ENCODE measurements at regions not wholly inside any gene's neighbourhood (a gene's known extent, or its start where the extent isn't known, plus 50 kb on each side); places are given as distances from the start of the nearest gene placed in this dataset.

GRCh38 chr1:118487932-118488331 lies 302.9 kb upstream of the SPAG17 start:
- H3K79me2 ChIP-seq = no peaks in the 10 kb centered on the region
- peaks cover 7% of the 10 kb centered on the region for H3K4me1 ChIP-seq (ENCODE audit: insufficient read depth)
- H2AFZ ChIP-seq = no peak overlapping the region
- H4K20me1 ChIP-seq (ENCODE audit: insufficient read depth, poor library complexity, severe bottlenecking) = no peaks in the 10 kb centered on the region
- 28% methylated on average over 2 of the region's 2 CpGs for WGBS (ENCODE audit: low lambda C conversion rate, missing lambda C conversion rate)
- TF ChIP-seq EZH2phosphoT487 (IDR thresholded peaks at IDR 0.05; ENCODE audit: low read depth, severe bottlenecking, unreplicated experiment) = no peak
- no peak for TF ChIP-seq CTCF (IDR thresholded peaks at IDR 0.05; ENCODE audit: poor library complexity)
- no peak for TF ChIP-seq EZH2 (IDR thresholded peaks at IDR 0.05; ENCODE audit: borderline replicate concordance)
- no peak for DNase-seq (ENCODE audit: low spot score)
- no peaks in the 10 kb centered on the region for H3K9me2 ChIP-seq (replicated peaks; ENCODE audit: insufficient read depth)
- H3K9me3 ChIP-seq (ENCODE audit: low read depth) = no peaks in the 10 kb centered on the region
- no peak overlapping the region for H3K4me2 ChIP-seq
- no peak overlapping the region for H3K4me3 ChIP-seq
- no peaks in the 10 kb centered on the region for H3K36me3 ChIP-seq (replicated peaks; ENCODE audit: insufficient read depth, low read depth)
- H3K27ac ChIP-seq = no peak overlapping the region
- H3K27me3 ChIP-seq = no peaks in the 10 kb centered on the region

DNA sequence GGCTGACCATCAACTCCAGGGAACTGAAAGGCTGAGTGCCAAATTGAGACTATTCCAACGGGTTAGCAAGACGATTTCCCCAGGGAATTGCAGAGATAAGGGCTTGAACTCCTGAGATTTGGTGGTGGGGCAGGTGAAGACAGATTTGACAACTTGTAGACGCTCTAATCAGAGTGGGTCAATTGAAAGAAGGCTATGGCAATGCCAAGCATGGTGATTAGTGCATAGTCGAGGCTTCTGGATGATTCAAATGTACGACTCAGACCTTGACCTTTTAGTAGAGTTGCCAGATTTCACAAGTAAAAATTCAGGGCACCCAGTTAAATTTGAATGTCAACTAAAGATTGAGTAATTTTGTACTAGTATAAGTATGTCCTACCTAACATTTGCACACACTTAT lies 302.1 kb upstream of the SPAG17 start:
- no peaks in the 10 kb centered on the region for H3K79me2 ChIP-seq
- TF ChIP-seq EZH2phosphoT487 (IDR thresholded peaks at IDR 0.05; ENCODE audit: low read depth, severe bottlenecking, unreplicated experiment) (no peak), EZH2 (IDR thresholded peaks at IDR 0.05; ENCODE audit: borderline replicate concordance) (no peak), CTCF (IDR thresholded peaks at IDR 0.05; ENCODE audit: poor library complexity) (no peak)
- no peaks in the 10 kb centered on the region for H3K9me3 ChIP-seq (ENCODE audit: low read depth)
- DNase-seq (ENCODE audit: low spot score) = no peak
- H3K36me3 ChIP-seq (replicated peaks; ENCODE audit: insufficient read depth, low read depth) = no peaks in the 10 kb centered on the region
- H3K27ac ChIP-seq = no peak overlapping the region
- peaks cover 7% of the 10 kb centered on the region for H3K4me1 ChIP-seq (ENCODE audit: insufficient read depth)
- no peaks in the 10 kb centered on the region for H3K9me2 ChIP-seq (replicated peaks; ENCODE audit: insufficient read depth)
- H3K4me3 ChIP-seq = no peak overlapping the region
- no peaks in the 10 kb centered on the region for H4K20me1 ChIP-seq (ENCODE audit: insufficient read depth, poor library complexity, severe bottlenecking)
- 74% methylated on average over 5 of the region's 5 CpGs for WGBS (ENCODE audit: low lambda C conversion rate, missing lambda C conversion rate)
- H3K27me3 ChIP-seq = no peaks in the 10 kb centered on the region
- no peak overlapping the region for H2AFZ ChIP-seq
- no peak overlapping the region for H3K4me2 ChIP-seq

GRCh38 chr1:118486199-118486598 lies 301.2 kb upstream of the SPAG17 start:
- Histone ChIP-seq H3K9me2 (replicated peaks; ENCODE audit: insufficient read depth) (no peaks in the 10 kb centered on the region), H3K79me2 (no peaks in the 10 kb centered on the region), H3K36me3 (replicated peaks; ENCODE audit: insufficient read depth, low read depth) (no peaks in the 10 kb centered on the region), H2AFZ (no peak overlapping the region), H3K27ac (no peak overlapping the region), H3K27me3 (no peaks in the 10 kb centered on the region), H4K20me1 (ENCODE audit: insufficient read depth, poor library complexity, severe bottlenecking) (no peaks in the 10 kb centered on the region), H3K4me3 (no peak overlapping the region), H3K4me1 (ENCODE audit: insufficient read depth) (peaks cover 7% of the 10 kb centered on the region), H3K4me2 (no peak overlapping the region), H3K9me3 (ENCODE audit: low read depth) (no peaks in the 10 kb centered on the region)
- WGBS (ENCODE audit: low lambda C conversion rate, missing lambda C conversion rate) = 42% methylated on average over 7 of the region's 7 CpGs
- no peak for DNase-seq (ENCODE audit: low spot score)
- no peak for TF ChIP-seq EZH2phosphoT487 (IDR thresholded peaks at IDR 0.05; ENCODE audit: low read depth, severe bottlenecking, unreplicated experiment)
- TF ChIP-seq CTCF (IDR thresholded peaks at IDR 0.05; ENCODE audit: poor library complexity) = no peak
- no peak for TF ChIP-seq EZH2 (IDR thresholded peaks at IDR 0.05; ENCODE audit: borderline replicate concordance)

DNA sequence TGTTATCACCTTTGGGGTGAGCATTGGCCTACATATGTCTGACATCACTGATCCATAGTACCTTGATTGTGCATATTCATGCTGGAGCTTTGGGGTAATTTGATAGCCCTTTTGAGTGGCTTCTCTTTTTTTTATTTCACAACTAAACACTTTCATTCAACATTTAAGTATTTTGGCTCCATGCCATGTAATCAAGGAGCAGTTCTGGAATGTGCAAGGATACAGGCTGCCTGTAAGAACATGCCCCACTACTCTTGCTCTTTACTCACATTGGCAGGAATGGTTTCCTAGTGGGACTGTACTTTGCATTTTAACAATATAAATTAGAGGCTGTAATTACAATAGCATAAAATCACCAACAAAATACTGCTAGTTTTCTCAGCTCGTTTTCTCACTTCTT lies 300.7 kb upstream of the SPAG17 start:
- Histone ChIP-seq H3K4me1 (ENCODE audit: insufficient read depth) (peaks cover 7% of the 10 kb centered on the region), H2AFZ (no peak overlapping the region), H3K27ac (no peak overlapping the region), H4K20me1 (ENCODE audit: insufficient read depth, poor library complexity, severe bottlenecking) (no peaks in the 10 kb centered on the region), H3K4me3 (no peak overlapping the region), H3K79me2 (no peaks in the 10 kb centered on the region), H3K27me3 (no peaks in the 10 kb centered on the region), H3K9me3 (ENCODE audit: low read depth) (no peaks in the 10 kb centered on the region), H3K4me2 (no peak overlapping the region), H3K36me3 (replicated peaks; ENCODE audit: insufficient read depth, low read depth) (no peaks in the 10 kb centered on the region), H3K9me2 (replicated peaks; ENCODE audit: insufficient read depth) (no peaks in the 10 kb centered on the region)
- 81% methylated on average over 1 of the region's 1 CpG for WGBS (ENCODE audit: low lambda C conversion rate, missing lambda C conversion rate)
- TF ChIP-seq EZH2phosphoT487 (IDR thresholded peaks at IDR 0.05; ENCODE audit: low read depth, severe bottlenecking, unreplicated experiment) = no peak
- TF ChIP-seq EZH2 (IDR thresholded peaks at IDR 0.05; ENCODE audit: borderline replicate concordance) = no peak
- TF ChIP-seq CTCF (IDR thresholded peaks at IDR 0.05; ENCODE audit: poor library complexity) = no peak
- no peak for DNase-seq (ENCODE audit: low spot score)

Data from hepatocyte (in vitro differentiated cells).